ENCODE measurements at regions not wholly inside any gene's neighbourhood (a gene's known extent, or its start where the extent isn't known, plus 50 kb on each side); places are given as distances from the start of the nearest gene placed in this dataset.

GRCh38 chr1:87437663-87438295, 109.1 kb downstream of the LMO4 start:
- H3K4me1 ChIP-seq: no peaks in the 10 kb centered on the region
- 47 to 49% methylated on average over 3 of the region's 3 CpGs for WGBS, 2 donors
- intact Hi-C loops (cut with DNase I): no loop called here
- no peaks in the 10 kb centered on the region for H3K9me3 ChIP-seq
- no peaks in the 10 kb centered on the region for H3K27me3 ChIP-seq
- DNase-seq: no peak
- H3K4me3 ChIP-seq: no peak overlapping the region
- H3K27ac ChIP-seq: no peak overlapping the region
- no peak for TF ChIP-seq CTCF (IDR thresholded peaks at IDR 0.05)
- no peak for TF ChIP-seq POLR2A (IDR thresholded peaks at IDR 0.05)
- ATAC-seq: no peak
- no peaks in the 10 kb centered on the region for H3K36me3 ChIP-seq (replicated peaks in 1 of 2; ENCODE audit: insufficient read depth in 1 of 2, low read depth in 2 of 2)

DNA sequence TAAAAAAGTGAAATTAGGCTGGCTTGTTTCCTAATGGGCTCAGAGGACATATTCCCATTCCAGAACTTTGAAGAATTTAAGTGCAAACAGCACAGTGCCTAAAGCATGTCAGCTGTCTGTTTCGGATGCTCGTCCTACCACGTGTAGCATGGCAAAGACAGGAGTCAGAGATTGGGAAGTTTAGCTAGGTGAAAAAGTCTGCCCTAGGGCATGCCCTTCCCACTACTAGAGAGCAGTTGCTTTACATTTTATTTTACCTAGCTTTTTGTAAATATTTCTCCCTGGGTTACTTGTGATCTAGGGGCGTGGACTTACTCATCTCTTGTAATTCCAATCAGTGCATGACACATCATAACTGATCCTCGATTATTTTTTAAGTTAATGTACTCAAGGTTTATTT, 111.1 kb downstream of the LMO4 start:
- Histone ChIP-seq H3K4me3 (no peak overlapping the region), H3K9me3 (no peaks in the 10 kb centered on the region), H3K4me1 (no peaks in the 10 kb centered on the region), H3K27ac (no peak overlapping the region), H3K27me3 (no peaks in the 10 kb centered on the region), H3K36me3 (replicated peaks in 1 of 2; ENCODE audit: insufficient read depth in 1 of 2, low read depth in 2 of 2) (no peaks in the 10 kb centered on the region)
- TF ChIP-seq CTCF (IDR thresholded peaks at IDR 0.05) (no peak), POLR2A (IDR thresholded peaks at IDR 0.05) (no peak)
- ATAC-seq (no peak), DNase-seq (no peak)
- intact Hi-C loops (cut with DNase I): no loop called here
- WGBS, 2 donors: 68 to 71% methylated on average over 5 of the region's 5 CpGs

GRCh38 chr1:87449348-87449963, 120.8 kb downstream of the LMO4 start:
- no peak for TF ChIP-seq POLR2A (IDR thresholded peaks at IDR 0.05)
- no peak for TF ChIP-seq CTCF (IDR thresholded peaks at IDR 0.05)
- H3K27ac ChIP-seq: no peak overlapping the region
- no peaks in the 10 kb centered on the region for H3K27me3 ChIP-seq
- H3K4me1 ChIP-seq: peaks cover 8% of the 10 kb centered on the region
- ATAC-seq: peak; percentile 85
- DNase-seq: peak; percentile 70 to 85 (median 82)
- no peaks in the 10 kb centered on the region for H3K36me3 ChIP-seq (replicated peaks in 1 of 2; ENCODE audit: insufficient read depth in 1 of 2, low read depth in 2 of 2)
- 53 to 54% methylated on average over 7 of the region's 7 CpGs for WGBS, 2 donors
- H3K4me3 ChIP-seq: no peak overlapping the region
- intact Hi-C loops (cut with DNase I): no loop called here
- no peaks in the 10 kb centered on the region for H3K9me3 ChIP-seq

GRCh38 chr1:87450136-87450535, 121.5 kb downstream of the LMO4 start:
- Histone ChIP-seq H3K4me3 (no peak overlapping the region), H3K4me1 (peaks cover 8% of the 10 kb centered on the region), H3K27me3 (no peaks in the 10 kb centered on the region), H3K27ac (no peak overlapping the region), H3K9me3 (no peaks in the 10 kb centered on the region), H3K36me3 (replicated peaks in 1 of 2; ENCODE audit: insufficient read depth in 1 of 2, low read depth in 2 of 2) (no peaks in the 10 kb centered on the region)
- no peak for TF ChIP-seq POLR2A (IDR thresholded peaks at IDR 0.05)
- TF ChIP-seq CTCF (IDR thresholded peaks at IDR 0.05): no peak
- WGBS, 2 donors: 84 to 92% methylated on average over 5 of the region's 5 CpGs
- ATAC-seq (no peak), DNase-seq (no peak)
- intact Hi-C loops (cut with DNase I): no loop called here

Data from body of pancreas (tissue), 4 donors.